ENCODE measurements at regions not wholly inside any gene's neighbourhood (a gene's known extent, or its start where the extent isn't known, plus 50 kb on each side); places are given as distances from the start of the nearest gene placed in this dataset.

DNA sequence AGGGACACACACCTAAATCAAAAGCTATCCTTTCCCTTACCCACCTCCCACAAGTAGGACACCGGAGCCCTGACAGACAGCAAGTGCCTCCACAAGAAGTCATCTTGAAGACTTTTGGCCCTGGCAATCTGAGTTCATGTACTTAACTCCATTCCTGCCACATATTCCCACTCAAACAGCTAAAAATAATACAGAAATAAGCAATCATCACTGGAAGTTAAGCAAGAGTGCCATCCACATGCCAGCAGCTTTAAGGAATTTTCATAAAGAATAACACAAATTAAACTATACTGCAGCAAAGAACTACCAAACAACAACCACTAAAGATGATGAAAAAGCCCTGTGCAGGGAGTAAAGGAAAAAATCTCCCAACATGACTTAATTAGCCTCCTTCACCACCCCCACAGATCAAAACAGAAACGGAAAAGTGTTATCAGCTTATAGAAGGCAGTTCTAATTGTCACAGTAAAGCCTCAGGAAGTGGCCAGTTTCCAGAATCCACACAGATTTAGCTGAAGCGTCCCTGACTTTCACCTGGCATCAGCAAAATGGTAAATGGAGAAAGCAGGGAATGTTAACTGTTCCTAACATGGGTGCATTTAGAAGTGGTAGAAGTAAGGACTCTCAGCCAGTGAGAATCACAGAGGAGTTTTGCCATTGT is 343.9 kb downstream of the TBC1D4 start:
- TF ChIP-seq, protein P1, sequence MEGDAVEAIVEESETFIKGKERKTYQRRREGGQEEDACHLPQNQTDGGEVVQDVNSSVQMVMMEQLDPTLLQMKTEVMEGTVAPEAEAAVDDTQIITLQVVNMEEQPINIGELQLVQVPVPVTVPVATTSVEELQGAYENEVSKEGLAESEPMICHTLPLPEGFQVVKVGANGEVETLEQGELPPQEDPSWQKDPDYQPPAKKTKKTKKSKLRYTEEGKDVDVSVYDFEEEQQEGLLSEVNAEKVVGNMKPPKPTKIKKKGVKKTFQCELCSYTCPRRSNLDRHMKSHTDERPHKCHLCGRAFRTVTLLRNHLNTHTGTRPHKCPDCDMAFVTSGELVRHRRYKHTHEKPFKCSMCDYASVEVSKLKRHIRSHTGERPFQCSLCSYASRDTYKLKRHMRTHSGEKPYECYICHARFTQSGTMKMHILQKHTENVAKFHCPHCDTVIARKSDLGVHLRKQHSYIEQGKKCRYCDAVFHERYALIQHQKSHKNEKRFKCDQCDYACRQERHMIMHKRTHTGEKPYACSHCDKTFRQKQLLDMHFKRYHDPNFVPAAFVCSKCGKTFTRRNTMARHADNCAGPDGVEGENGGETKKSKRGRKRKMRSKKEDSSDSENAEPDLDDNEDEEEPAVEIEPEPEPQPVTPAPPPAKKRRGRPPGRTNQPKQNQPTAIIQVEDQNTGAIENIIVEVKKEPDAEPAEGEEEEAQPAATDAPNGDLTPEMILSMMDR (IDR thresholded peaks at IDR 0.05; ENCODE audit: low read length) = no peak
- TF ChIP-seq EZH2 (IDR thresholded peaks at IDR 0.05; ENCODE audit: borderline replicate concordance, low read length) = no peak

Measured in OCI-LY1 (cell line).